ENCODE measurements at regions not wholly inside any gene's neighbourhood (a gene's known extent, or its start where the extent isn't known, plus 50 kb on each side); places are given as distances from the start of the nearest gene placed in this dataset.

GRCh38 chr19:29083863-29084262 is 129.1 kb downstream of the UQCRFS1 start:
- Histone ChIP-seq H3K9ac (ENCODE audit: low read depth, low read length) (no peak overlapping the region), H3K27me3 (ENCODE audit: control insufficient read depth, insufficient read depth, low read length) (peaks cover 26% of the 10 kb centered on the region), H3K4me2 (ENCODE audit: low read length) (no peak overlapping the region), H3K4me1 (ENCODE audit: control insufficient read depth, insufficient read depth, low read length) (no peaks in the 10 kb centered on the region), H3K36me3 (ENCODE audit: insufficient read depth, low read length) (no peaks in the 10 kb centered on the region), H3K9me3 (replicated peaks; ENCODE audit: low read length) (no peaks in the 10 kb centered on the region), H3K4me3 (ENCODE audit: low read length) (no peak overlapping the region)

GRCh38 chr19:29079356-29080032 is 133.5 kb downstream of the UQCRFS1 start:
- Histone ChIP-seq H3K27me3 (ENCODE audit: control insufficient read depth, insufficient read depth, low read length) (peaks cover 21% of the 10 kb centered on the region), H3K4me2 (ENCODE audit: low read length) (no peak overlapping the region), H3K4me3 (ENCODE audit: low read length) (no peak overlapping the region), H3K9me3 (replicated peaks; ENCODE audit: low read length) (no peaks in the 10 kb centered on the region), H3K9ac (ENCODE audit: low read depth, low read length) (no peak overlapping the region), H3K4me1 (ENCODE audit: control insufficient read depth, insufficient read depth, low read length) (no peaks in the 10 kb centered on the region), H3K36me3 (ENCODE audit: insufficient read depth, low read length) (no peaks in the 10 kb centered on the region)

- H3K9ac ChIP-seq (ENCODE audit: low read depth, low read length): no peak overlapping the region
- no peak overlapping the region for H3K4me2 ChIP-seq (ENCODE audit: low read length)
- H3K27me3 ChIP-seq (ENCODE audit: control insufficient read depth, insufficient read depth, low read length): peaks cover 10% of the 10 kb centered on the region
- no peaks in the 10 kb centered on the region for H3K4me1 ChIP-seq (ENCODE audit: control insufficient read depth, insufficient read depth, low read length)
- no peaks in the 10 kb centered on the region for H3K36me3 ChIP-seq (ENCODE audit: insufficient read depth, low read length)
- no peak overlapping the region for H3K4me3 ChIP-seq (ENCODE audit: low read length)
- no peaks in the 10 kb centered on the region for H3K9me3 ChIP-seq (replicated peaks; ENCODE audit: low read length)
Observed at GRCh38 chr19:29076963-29077362, 136.0 kb downstream of the UQCRFS1 start.

- H3K4me3 ChIP-seq (ENCODE audit: low read length): no peak overlapping the region
- no peaks in the 10 kb centered on the region for H3K4me1 ChIP-seq (ENCODE audit: control insufficient read depth, insufficient read depth, low read length)
- H3K9me3 ChIP-seq (replicated peaks; ENCODE audit: low read length): no peaks in the 10 kb centered on the region
- no peak overlapping the region for H3K9ac ChIP-seq (ENCODE audit: low read depth, low read length)
- H3K36me3 ChIP-seq (ENCODE audit: insufficient read depth, low read length): no peaks in the 10 kb centered on the region
- peaks cover 8% of the 10 kb centered on the region for H3K27me3 ChIP-seq (ENCODE audit: control insufficient read depth, insufficient read depth, low read length)
- H3K4me2 ChIP-seq (ENCODE audit: low read length): no peak overlapping the region
Observed at GRCh38 chr19:29076161-29076560, 136.8 kb downstream of the UQCRFS1 start.

- Histone ChIP-seq H3K4me3 (ENCODE audit: low read length) (no peak overlapping the region), H3K4me1 (ENCODE audit: control insufficient read depth, insufficient read depth, low read length) (no peaks in the 10 kb centered on the region), H3K9me3 (replicated peaks; ENCODE audit: low read length) (no peaks in the 10 kb centered on the region), H3K27me3 (ENCODE audit: control insufficient read depth, insufficient read depth, low read length) (peaks cover 3% of the 10 kb centered on the region), H3K4me2 (ENCODE audit: low read length) (no peak overlapping the region), H3K36me3 (ENCODE audit: insufficient read depth, low read length) (no peaks in the 10 kb centered on the region), H3K9ac (ENCODE audit: low read depth, low read length) (no peak overlapping the region)
Observed at GRCh38 chr19:29075149-29075548, 137.8 kb downstream of the UQCRFS1 start.

GRCh38 chr19:29074579-29074978 is 138.4 kb downstream of the UQCRFS1 start:
- no peaks in the 10 kb centered on the region for H3K9me3 ChIP-seq (replicated peaks; ENCODE audit: low read length)
- no peak overlapping the region for H3K4me2 ChIP-seq (ENCODE audit: low read length)
- no peaks in the 10 kb centered on the region for H3K27me3 ChIP-seq (ENCODE audit: control insufficient read depth, insufficient read depth, low read length)
- H3K9ac ChIP-seq (ENCODE audit: low read depth, low read length): no peak overlapping the region
- H3K4me1 ChIP-seq (ENCODE audit: control insufficient read depth, insufficient read depth, low read length): no peaks in the 10 kb centered on the region
- no peak overlapping the region for H3K4me3 ChIP-seq (ENCODE audit: low read length)
- H3K36me3 ChIP-seq (ENCODE audit: insufficient read depth, low read length): no peaks in the 10 kb centered on the region

- Histone ChIP-seq H3K9me3 (replicated peaks; ENCODE audit: low read length) (no peaks in the 10 kb centered on the region), H3K4me3 (ENCODE audit: low read length) (no peak overlapping the region), H3K4me1 (ENCODE audit: control insufficient read depth, insufficient read depth, low read length) (no peaks in the 10 kb centered on the region), H3K36me3 (ENCODE audit: insufficient read depth, low read length) (no peaks in the 10 kb centered on the region), H3K4me2 (ENCODE audit: low read length) (no peak overlapping the region), H3K27me3 (ENCODE audit: control insufficient read depth, insufficient read depth, low read length) (peaks cover 6% of the 10 kb centered on the region), H3K9ac (ENCODE audit: low read depth, low read length) (no peak overlapping the region)
Observed at GRCh38 chr19:29067831-29068230, 145.1 kb downstream of the UQCRFS1 start.

- Histone ChIP-seq H3K27me3 (ENCODE audit: control insufficient read depth, insufficient read depth, low read length) (peaks cover 9% of the 10 kb centered on the region), H3K4me2 (ENCODE audit: low read length) (no peak overlapping the region), H3K9ac (ENCODE audit: low read depth, low read length) (no peak overlapping the region), H3K36me3 (ENCODE audit: insufficient read depth, low read length) (no peaks in the 10 kb centered on the region), H3K9me3 (replicated peaks; ENCODE audit: low read length) (no peaks in the 10 kb centered on the region), H3K4me3 (ENCODE audit: low read length) (no peak overlapping the region), H3K4me1 (ENCODE audit: control insufficient read depth, insufficient read depth, low read length) (no peaks in the 10 kb centered on the region)
Observed at GRCh38 chr19:29062475-29063435, 150.2 kb downstream of the UQCRFS1 start.

- Histone ChIP-seq H3K27me3 (ENCODE audit: control insufficient read depth, insufficient read depth, low read length) (peaks cover 7% of the 10 kb centered on the region), H3K4me3 (ENCODE audit: low read length) (no peak overlapping the region), H3K36me3 (ENCODE audit: insufficient read depth, low read length) (no peaks in the 10 kb centered on the region), H3K9me3 (replicated peaks; ENCODE audit: low read length) (no peaks in the 10 kb centered on the region), H3K9ac (ENCODE audit: low read depth, low read length) (no peak overlapping the region), H3K4me2 (ENCODE audit: low read length) (no peak overlapping the region), H3K4me1 (ENCODE audit: control insufficient read depth, insufficient read depth, low read length) (no peaks in the 10 kb centered on the region)
Observed at GRCh38 chr19:29060813-29061364, 152.1 kb downstream of the UQCRFS1 start.

GRCh38 chr19:29056535-29056934 is 156.4 kb downstream of the UQCRFS1 start:
- Histone ChIP-seq H3K27me3 (ENCODE audit: control insufficient read depth, insufficient read depth, low read length) (no peaks in the 10 kb centered on the region), H3K36me3 (ENCODE audit: insufficient read depth, low read length) (no peaks in the 10 kb centered on the region), H3K4me2 (ENCODE audit: low read length) (no peak overlapping the region), H3K9me3 (replicated peaks; ENCODE audit: low read length) (no peaks in the 10 kb centered on the region), H3K4me3 (ENCODE audit: low read length) (no peak overlapping the region), H3K9ac (ENCODE audit: low read depth, low read length) (no peak overlapping the region), H3K4me1 (ENCODE audit: control insufficient read depth, insufficient read depth, low read length) (no peaks in the 10 kb centered on the region)

GRCh38 chr19:29054886-29055675 is 157.9 kb downstream of the UQCRFS1 start:
- Histone ChIP-seq H3K4me1 (ENCODE audit: control insufficient read depth, insufficient read depth, low read length) (no peaks in the 10 kb centered on the region), H3K36me3 (ENCODE audit: insufficient read depth, low read length) (no peaks in the 10 kb centered on the region), H3K9ac (ENCODE audit: low read depth, low read length) (no peak overlapping the region), H3K27me3 (ENCODE audit: control insufficient read depth, insufficient read depth, low read length) (no peaks in the 10 kb centered on the region), H3K4me2 (ENCODE audit: low read length) (no peak overlapping the region), H3K4me3 (ENCODE audit: low read length) (no peak overlapping the region), H3K9me3 (replicated peaks; ENCODE audit: low read length) (no peaks in the 10 kb centered on the region)
